G401 (cell line): ENCODE measurements at regions not wholly inside any gene's neighbourhood (a gene's known extent, or its start where the extent isn't known, plus 50 kb on each side); places are given as distances from the start of the nearest gene placed in this dataset.

Source experiments
- DNase-seq: peaks from one replicate; pipeline ENCODE4 v3.0.0-alpha.2; 2015; ENCODE audit warnings: low spot score
- in situ Hi-C: cut with HindIII; loops from 2 replicates; pipeline ENCODE4 v1.10.0; 2016; ENCODE audit warnings: low sequenced_read_pairs, mixed read lengths

DNA sequence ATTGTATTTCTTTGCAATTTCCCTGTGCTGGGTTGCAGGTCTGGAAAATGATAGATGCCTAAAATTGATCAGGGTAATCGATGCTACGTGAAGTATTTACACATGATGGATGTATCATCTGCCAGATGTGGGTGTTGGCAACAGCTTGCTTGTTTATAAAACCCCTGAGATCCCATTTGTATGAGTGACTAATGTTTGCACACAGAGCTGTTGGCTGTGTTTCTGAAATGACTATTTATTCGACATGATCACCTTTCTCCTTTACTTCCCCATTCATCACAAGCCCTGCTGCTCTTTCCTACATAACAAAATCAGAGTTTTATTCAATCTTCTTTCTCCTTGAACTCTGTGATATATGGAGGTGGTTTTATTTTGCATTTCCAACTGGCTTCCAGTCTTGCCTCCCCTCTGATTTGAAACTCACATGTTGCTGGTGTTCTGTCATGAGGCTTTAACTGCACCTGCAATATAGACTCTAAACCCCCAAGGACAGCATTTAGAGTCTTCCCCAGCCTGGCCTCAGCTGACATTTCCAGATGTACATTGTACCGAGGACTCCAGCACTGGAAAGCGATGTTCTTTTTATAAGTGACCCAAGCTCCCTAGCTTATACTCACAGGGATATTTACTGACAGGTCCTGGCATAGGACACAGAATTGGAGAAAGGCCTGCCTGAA lies 50.7 kb upstream of the SHB start:
- in situ Hi-C loops, result no loop called here

DNA sequence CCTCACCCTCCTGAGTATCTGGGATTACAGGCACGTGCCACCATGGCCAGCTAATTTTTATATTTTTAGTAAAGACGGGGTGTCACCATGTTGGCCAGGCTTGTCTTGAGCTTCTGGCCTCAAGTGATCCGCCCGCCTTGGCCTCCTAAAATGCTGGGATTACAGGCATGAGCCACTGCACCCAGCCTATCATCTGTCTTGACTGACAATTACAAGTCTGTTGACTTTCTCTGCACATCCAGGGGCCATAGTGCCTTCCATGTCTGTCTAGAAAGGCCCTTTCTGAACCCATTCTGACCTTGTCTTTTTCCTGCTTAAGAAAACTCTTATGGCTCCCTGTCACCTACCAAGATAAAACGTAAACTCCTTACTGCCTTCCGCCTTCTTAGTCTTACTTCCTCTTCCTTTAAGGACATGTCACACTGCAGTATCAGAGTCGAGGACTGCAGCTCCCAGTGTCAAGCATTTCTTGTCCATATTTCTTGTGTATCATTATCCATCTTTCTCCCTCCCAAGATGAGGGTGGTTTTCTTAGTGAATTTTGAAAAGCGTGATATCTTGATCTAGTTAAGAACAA lies 49.9 kb upstream of the SHB start:
- in situ Hi-C loops, result no loop called here
- DNase-seq, result no peak

More for the DNA sequence above, 50.7 kb upstream of the SHB start:
- DNase-seq, result no peak
